Nephron (organoid): ENCODE measurements at regions not wholly inside any gene's neighbourhood (a gene's known extent, or its start where the extent isn't known, plus 50 kb on each side); places are given as distances from the start of the nearest gene placed in this dataset.
A peak's percentile ranks its signal among the peaks of the same experiment; 100 is the strongest.
"Not testable (repeated sequence)": the region's sequence is repeated elsewhere in the genome, so short reads cannot be mapped to it uniquely, and the experiment has no call there.

Experiments
- H3K27ac Mint-ChIP-seq, 3 experiments: 2 replicates each; pipeline ENCODE4 v1.8.0; 2020; ENCODE audit warnings: mixed read lengths in 3 of 3, mild to moderate bottlenecking in 2 of 3, moderate library complexity in 1 of 3
- H3K27me3 Mint-ChIP-seq: 2 replicates; pipeline ENCODE4 v1.8.0; 2021; ENCODE audit warnings: low read depth, mild to moderate bottlenecking, moderate library complexity, mixed read lengths
- H3K36me3 Mint-ChIP-seq: 2 replicates; pipeline ENCODE4 v1.8.0; 2020; ENCODE audit warnings: low read depth, mixed read lengths
- H3K4me1 Mint-ChIP-seq: 2 replicates; pipeline ENCODE4 v1.8.0; 2020; ENCODE audit warnings: mixed read lengths
- H3K4me3 Mint-ChIP-seq, 3 experiments: 2 replicates each; pipeline ENCODE4 v1.8.0; 2020; ENCODE audit warnings: mild to moderate bottlenecking in 3 of 3, mixed read lengths in 3 of 3, moderate library complexity in 2 of 3
- H3K9me3 Mint-ChIP-seq: 2 replicates; pipeline ENCODE4 v1.8.0; 2020; ENCODE audit warnings: mixed read lengths
- TF ChIP-seq, protein P1 (sequence below), 3 experiments: fragments of 200-600 bp; sonication (generic); IDR thresholded peaks; one replicate each; pipeline ENCODE4 v1.5.0; 2021; ENCODE audit warnings: antibody characterized with exemption in 3 of 3; ENCODE audit not compliant: unreplicated experiment in 3 of 3

DNA sequence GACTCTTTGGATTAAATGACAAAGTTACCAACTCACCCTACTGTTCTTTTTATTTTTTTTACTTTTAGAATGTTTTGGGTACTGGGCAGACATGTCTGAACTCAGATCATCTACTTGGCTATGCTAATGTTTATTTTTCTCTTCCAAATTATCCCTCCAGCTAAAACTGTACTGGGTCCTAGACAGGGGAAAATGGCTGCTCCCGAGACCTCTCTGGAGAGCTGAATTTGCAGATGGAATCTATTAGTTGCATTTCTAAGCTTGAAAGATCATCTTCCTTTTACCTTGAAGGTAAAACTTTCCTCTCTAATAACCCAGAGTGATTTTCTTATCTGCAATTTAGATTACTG, 197.5 kb upstream of the SEMA6A start:
- H3K36me3 Mint-ChIP-seq, result no peaks in the 10 kb centered on the region
- peaks cover 9% of the 10 kb centered on the region for H3K27me3 Mint-ChIP-seq
- peaks cover 36% of the 10 kb centered on the region for H3K4me1 Mint-ChIP-seq
- TF ChIP-seq, protein P1, sequence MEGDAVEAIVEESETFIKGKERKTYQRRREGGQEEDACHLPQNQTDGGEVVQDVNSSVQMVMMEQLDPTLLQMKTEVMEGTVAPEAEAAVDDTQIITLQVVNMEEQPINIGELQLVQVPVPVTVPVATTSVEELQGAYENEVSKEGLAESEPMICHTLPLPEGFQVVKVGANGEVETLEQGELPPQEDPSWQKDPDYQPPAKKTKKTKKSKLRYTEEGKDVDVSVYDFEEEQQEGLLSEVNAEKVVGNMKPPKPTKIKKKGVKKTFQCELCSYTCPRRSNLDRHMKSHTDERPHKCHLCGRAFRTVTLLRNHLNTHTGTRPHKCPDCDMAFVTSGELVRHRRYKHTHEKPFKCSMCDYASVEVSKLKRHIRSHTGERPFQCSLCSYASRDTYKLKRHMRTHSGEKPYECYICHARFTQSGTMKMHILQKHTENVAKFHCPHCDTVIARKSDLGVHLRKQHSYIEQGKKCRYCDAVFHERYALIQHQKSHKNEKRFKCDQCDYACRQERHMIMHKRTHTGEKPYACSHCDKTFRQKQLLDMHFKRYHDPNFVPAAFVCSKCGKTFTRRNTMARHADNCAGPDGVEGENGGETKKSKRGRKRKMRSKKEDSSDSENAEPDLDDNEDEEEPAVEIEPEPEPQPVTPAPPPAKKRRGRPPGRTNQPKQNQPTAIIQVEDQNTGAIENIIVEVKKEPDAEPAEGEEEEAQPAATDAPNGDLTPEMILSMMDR (IDR thresholded peaks at IDR 0.05; ENCODE audit: unreplicated experiment in 3 of 3), result no peak
- peak overlapping the region in 2 of 3 experiments; percentile 40 to 71 for H3K27ac Mint-ChIP-seq
- no peak overlapping the region for H3K4me3 Mint-ChIP-seq
- H3K9me3 Mint-ChIP-seq, result no peaks in the 10 kb centered on the region

DNA sequence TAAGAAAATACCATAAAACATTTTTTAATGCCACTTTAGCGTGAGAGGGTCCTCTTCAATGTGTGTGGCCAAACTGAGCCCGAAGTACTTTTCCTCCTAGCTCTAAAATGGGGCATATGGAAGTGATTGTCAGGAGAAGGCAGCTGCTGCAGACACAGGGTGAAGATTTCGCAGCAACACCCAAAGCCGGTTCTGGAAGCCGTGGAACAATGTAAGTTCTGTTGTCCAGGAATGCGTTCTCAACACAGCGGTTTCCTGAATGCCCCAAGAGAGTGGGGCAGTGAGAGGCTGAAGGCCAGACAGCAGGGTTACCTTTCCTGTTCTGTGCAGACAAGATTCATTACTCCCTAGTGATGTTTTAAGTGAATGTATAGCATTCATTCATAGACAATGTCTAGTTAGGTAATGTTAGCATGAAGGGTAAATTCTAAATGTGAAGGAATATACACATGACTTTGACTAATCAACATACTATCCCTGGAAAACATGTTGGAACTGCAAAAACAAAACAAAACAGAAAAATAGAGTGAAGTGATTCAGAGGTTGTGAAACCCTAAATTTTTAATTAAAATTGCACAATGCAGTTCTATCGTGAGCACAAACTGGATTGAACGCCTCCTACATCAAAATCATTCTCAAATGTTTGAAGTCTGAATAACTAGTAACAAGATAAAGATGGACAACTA, 197.0 kb upstream of the SEMA6A start:
- Mint-ChIP-seq H3K9me3 (no peaks in the 10 kb centered on the region), H3K27ac (peak overlapping the region; percentile 9 to 40 (median 22)), H3K4me3 (no peak overlapping the region), H3K27me3 (peaks cover 12% of the 10 kb centered on the region), H3K36me3 (no peaks in the 10 kb centered on the region), H3K4me1 (peaks cover 33% of the 10 kb centered on the region)
- TF ChIP-seq, protein P1 (IDR thresholded peaks at IDR 0.05; ENCODE audit: unreplicated experiment in 3 of 3), result no peak

DNA sequence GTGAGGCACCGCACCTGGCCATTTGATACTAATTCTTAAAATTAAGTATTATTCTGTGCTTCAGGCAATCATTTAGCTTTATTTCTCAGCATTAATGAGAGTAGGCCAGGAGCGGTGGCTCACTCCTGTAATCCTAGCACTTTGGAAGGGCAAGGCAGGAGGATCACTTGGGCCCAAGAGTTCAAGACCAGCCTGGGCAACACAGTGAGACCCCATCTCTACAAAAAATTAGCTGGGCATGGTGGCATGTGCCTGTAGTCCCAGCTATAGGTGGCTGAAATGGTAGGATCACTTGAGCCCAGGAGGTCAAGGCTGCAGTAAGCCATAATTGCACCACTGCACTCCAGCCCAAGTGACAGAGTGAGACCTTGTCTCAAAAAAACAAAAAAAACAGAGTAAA, 195.3 kb upstream of the SEMA6A start:
- H3K27me3 Mint-ChIP-seq, H3K9me3 Mint-ChIP-seq, H3K4me3 Mint-ChIP-seq, H3K36me3 Mint-ChIP-seq, H3K27ac Mint-ChIP-seq: not testable (repeated sequence)
- peaks cover 39% of the 10 kb centered on the region for H3K4me1 Mint-ChIP-seq

DNA sequence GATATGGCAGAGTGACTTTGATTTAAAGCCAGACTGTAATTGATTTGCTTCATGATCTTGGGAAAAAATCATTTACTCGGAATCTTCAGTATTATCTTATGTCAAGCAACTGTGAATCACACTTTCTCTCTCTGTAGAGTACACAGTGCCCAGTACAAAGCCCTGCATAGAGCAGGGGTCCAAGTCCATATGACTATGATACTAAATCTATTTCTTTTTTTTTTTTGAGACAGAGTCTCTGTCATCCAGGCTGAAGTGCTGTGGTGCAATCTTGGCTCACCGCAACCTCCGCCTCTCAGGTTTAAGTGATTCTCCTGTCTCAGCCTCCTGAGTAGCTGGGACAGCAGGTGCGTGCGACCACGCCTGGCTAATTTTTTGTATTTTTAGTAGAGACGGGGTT, 194.8 kb upstream of the SEMA6A start:
- H3K27me3 Mint-ChIP-seq, result peaks cover 8% of the 10 kb centered on the region
- H3K4me1 Mint-ChIP-seq, result peaks cover 39% of the 10 kb centered on the region
- H3K36me3 Mint-ChIP-seq, result no peaks in the 10 kb centered on the region
- no peak overlapping the region for H3K27ac Mint-ChIP-seq
- TF ChIP-seq, protein P1 (IDR thresholded peaks at IDR 0.05; ENCODE audit: unreplicated experiment in 3 of 3), result no peak
- no peak overlapping the region for H3K4me3 Mint-ChIP-seq
- no peaks in the 10 kb centered on the region for H3K9me3 Mint-ChIP-seq

DNA sequence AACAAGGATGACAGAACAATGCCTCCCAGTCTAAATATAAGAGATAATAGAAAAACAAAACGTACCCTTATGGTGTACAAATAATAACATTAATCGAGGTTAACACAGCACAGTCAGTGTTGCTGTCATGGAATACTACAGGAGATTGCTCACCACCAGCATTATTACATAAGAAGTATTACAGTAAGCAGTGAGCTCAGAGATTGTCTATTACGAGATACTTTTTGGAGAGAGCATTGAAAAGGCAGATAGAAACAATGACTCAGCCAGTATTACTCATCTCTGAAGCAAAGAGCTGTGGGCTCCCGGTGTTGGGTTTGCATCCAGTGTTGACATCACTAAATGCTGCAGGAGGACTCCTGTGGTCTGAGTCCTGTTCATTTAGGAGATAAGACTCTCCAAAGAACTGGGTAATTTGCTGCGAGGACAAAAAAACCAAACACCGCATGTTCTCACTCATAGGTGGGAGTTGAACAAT, 191.9 kb upstream of the SEMA6A start:
- no peaks in the 10 kb centered on the region for H3K9me3 Mint-ChIP-seq
- TF ChIP-seq, protein P1 (IDR thresholded peaks at IDR 0.05; ENCODE audit: unreplicated experiment in 3 of 3), result no peak
- H3K4me1 Mint-ChIP-seq, result peaks cover 27% of the 10 kb centered on the region
- H3K27me3 Mint-ChIP-seq, result peaks cover 12% of the 10 kb centered on the region
- no peaks in the 10 kb centered on the region for H3K36me3 Mint-ChIP-seq
- H3K27ac Mint-ChIP-seq, result peak overlapping the region in 2 of 3 experiments; percentile 41 to 55
- no peak overlapping the region for H3K4me3 Mint-ChIP-seq

DNA sequence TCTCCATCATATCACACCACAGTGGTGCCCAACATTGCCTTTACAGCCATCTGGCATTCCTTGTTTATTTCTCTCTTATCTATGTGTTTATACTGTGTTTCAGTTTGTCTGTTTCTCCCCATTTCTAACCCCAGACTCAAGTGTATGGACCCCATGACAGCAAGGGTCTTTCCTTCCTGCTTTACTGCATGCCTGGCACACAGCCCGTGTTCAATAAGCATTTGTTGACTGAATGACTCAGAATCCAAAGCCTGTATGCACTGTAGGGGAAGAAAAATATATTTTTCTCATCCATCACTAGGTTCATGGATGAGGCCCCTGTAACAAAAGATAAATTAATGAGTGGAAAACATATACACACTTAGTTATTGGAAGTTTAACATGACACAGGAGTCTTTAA, 190.8 kb upstream of the SEMA6A start:
- no peaks in the 10 kb centered on the region for H3K36me3 Mint-ChIP-seq
- peaks cover 12% of the 10 kb centered on the region for H3K27me3 Mint-ChIP-seq
- H3K9me3 Mint-ChIP-seq, result no peaks in the 10 kb centered on the region
- H3K4me3 Mint-ChIP-seq, result no peak overlapping the region
- peak overlapping the region; percentile 11 to 55 (median 50) for H3K27ac Mint-ChIP-seq
- peaks cover 22% of the 10 kb centered on the region for H3K4me1 Mint-ChIP-seq
- TF ChIP-seq, protein P1 (IDR thresholded peaks at IDR 0.05; ENCODE audit: unreplicated experiment in 3 of 3), result no peak
